ENCODE measurements at regions not wholly inside any gene's neighbourhood (a gene's known extent, or its start where the extent isn't known, plus 50 kb on each side); places are given as distances from the start of the nearest gene placed in this dataset.

DNA sequence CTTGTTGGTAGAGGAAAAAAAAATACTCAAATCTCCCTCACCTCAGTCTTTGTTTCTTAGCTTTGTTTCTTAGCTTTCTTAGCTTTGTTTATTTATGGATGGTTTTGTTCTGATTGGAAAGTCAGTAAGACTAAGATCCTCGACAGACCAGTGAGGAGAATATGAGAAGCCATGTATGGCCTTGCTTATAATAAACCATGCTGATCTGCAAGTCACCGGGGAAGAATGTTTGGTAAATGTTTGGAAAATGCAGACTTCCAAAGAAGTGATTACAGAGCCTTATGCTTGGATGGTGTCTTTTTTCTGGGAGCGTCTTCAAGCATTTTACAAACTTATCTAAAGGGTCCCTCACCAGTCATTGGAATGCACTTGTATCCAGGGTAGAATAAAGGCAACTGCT is 90.1 kb upstream of the NOCT start:
- no peak for DNase-seq (ENCODE audit: low read depth in 2 of 2)

DNA sequence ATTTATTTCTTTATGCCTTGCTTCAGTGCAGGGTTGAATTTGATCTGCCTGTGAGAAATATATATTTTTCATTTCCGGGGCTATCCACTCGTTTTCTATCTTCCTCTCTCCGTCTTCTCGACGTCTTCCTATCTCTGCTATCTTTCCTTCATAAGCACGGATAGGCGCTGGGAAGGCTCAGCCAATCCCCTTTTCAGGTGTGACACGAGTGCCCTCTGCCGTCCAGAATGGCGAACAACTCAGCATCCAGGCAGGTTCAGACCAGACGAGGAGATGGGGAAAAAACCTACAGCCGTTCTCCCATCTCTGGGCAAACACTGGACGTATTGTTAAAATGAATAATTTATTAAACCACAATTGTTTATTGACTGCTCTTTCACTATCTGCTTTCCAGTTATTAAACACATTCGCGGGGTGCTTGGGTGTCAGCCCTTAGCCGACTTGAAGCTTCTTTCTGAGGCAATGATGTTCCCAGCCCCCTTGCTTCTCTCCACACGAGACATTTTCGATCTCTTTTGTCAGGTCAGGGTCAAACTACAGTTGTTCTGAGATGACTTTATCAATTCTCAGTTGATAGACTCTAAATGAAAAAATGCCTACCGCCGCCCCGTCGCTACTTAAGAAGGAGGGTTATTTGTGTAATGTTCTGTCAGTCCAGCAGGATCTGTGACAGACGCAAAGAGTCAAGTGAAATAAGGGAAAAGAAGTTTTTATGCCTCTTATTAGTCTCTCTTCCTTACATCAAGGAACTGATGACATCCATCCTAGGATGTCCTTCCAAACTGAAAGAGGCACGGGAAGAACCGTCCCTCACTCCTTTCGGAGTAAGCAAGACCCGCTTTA is 96.3 kb upstream of the NOCT start:
- DNase-seq (ENCODE audit: low read depth in 2 of 2) = no peak

DNA sequence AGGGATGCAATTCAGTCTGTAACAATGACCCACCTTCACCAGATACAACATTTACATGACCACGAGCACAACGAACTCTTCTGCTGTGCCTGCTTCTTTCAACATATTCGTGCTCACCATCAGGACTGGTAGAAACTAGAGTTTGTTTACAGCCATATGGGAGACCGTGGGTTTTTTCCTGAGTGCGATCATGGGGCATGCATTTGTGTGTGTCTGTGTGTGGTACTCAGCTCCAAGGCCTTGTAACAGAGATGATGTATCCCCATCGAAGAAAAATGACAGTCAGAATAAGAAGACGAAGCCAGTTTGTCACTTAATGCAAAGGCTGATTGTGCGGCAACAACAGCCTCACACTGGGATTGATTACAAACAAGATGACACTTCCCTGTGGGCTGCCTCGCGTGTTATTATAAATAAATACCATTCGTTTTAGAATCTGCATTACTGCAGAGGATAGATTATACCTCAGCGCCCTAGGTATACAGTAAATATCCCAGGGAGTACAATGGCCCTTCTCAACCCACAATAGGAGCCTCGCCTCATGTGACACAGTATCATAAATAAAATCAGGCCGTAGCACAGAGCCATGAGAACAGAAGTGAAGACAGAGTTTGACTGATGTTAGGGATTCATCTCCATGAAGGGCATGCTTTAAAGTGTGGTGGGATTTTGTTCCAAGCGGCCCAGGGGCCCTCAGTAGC is 97.3 kb upstream of the NOCT start:
- no peak for DNase-seq (ENCODE audit: low read depth in 2 of 2)

DNA sequence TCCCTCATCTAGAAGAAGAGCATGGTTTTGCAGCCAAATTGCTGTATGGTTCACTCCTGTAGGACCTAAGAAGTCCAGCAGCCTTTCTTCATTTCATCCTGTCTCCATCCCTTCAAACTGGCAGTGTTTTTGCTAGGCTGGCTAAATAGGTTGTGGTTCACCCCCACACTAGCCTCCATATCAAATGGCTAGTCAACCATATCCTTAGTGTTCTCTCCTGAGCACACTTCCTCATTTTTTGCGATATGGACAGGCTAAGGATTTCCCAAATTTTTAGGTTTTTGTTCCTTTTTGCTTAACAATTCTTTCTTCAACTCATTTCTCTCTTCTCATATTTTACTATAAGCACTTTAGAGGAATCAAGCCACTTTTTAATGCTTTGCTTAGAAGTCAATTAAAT is 98.8 kb upstream of the NOCT start:
- no peak for DNase-seq (ENCODE audit: low read depth in 2 of 2)

DNA sequence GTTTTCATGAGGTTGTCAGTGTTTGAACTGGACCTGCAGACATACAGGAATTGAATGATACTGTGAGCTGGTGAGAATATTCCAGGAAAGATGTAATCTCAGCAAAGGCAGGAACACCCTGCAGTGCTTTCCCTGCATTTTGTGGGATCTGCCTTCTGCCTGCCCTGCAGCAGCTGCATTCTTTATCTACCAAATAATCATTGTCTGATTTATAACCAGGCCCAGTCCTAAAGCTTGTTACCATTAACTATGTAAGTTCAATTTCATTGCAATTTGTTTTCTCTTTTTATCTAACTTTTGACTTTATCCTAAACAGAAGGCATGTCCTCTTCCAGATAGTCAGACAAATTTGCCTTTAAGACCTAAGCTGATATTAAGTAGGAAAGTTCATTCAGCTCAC is 99.8 kb upstream of the NOCT start:
- no peak for DNase-seq (ENCODE audit: low read depth in 2 of 2)

GRCh38 chr4:138912704-138913340 is 102.8 kb upstream of the NOCT start:
- DNase-seq (ENCODE audit: low read depth in 2 of 2) = no peak

GRCh38 chr4:138911909-138912703 is 103.5 kb upstream of the NOCT start:
- DNase-seq (ENCODE audit: low read depth in 2 of 2) = no peak

- no peak for DNase-seq (ENCODE audit: low read depth in 2 of 2)
Measured at GRCh38 chr4:138910914-138911336, 104.7 kb upstream of the NOCT start.

- DNase-seq (ENCODE audit: low read depth in 2 of 2) = no peak
Measured at GRCh38 chr4:138910195-138910913, 105.2 kb upstream of the NOCT start.

GRCh38 chr4:138909587-138909986 is 106.0 kb upstream of the NOCT start:
- DNase-seq (ENCODE audit: low read depth in 2 of 2) = no peak

GRCh38 chr4:138908134-138908533 is 107.4 kb upstream of the NOCT start:
- DNase-seq (ENCODE audit: low read depth in 2 of 2) = no peak

- DNase-seq (ENCODE audit: low read depth in 2 of 2) = no peak
Measured at GRCh38 chr4:138907174-138907573, 108.4 kb upstream of the NOCT start.

DNA sequence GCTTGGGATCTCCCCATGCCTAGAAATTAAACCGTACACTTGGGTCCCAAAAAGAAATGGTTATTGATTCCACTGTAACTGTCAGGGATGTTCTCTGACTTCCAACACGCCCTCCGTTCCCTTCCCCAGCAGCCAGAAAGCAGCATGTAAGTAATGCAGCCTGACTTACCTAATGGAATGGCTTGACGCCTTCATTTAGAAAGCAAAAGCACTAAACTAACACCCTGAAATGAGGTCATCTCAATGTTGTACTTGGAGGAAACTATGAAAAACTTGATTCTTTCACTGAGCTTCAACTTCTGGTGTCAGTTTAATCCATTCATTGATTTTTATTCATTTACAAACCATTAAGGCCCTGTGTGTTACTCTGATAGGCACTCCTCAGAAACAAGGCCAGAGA is 110.8 kb upstream of the NOCT start:
- DNase-seq (ENCODE audit: low read depth in 2 of 2) = no peak

GRCh38 chr4:138903185-138903584 is 112.4 kb upstream of the NOCT start:
- no peak for DNase-seq (ENCODE audit: low read depth in 2 of 2)

- no peak for DNase-seq (ENCODE audit: low read depth in 2 of 2)
Measured at GRCh38 chr4:138902705-138903104, 112.9 kb upstream of the NOCT start.

GRCh38 chr4:138901177-138901576 is 114.4 kb upstream of the NOCT start:
- DNase-seq (ENCODE audit: low read depth in 2 of 2) = no peak

DNA sequence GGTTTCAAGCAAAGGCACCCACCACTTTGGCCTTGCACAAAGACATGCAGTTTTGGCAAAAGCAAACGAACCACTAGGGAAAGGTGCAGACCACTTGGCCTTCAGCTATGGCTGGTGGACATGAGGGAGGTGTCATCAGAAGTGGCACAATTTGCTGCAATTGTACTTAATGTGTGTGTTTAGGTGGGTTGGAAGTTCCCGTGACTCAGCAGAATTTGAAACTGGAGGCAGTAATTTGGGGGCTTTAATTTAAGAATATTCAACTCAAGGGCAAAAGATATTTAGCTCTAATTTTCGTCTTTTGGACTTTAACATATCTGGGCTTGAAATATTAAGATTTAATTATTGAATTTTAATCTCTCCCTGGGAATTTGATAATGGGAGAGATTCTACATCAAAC is 115.6 kb upstream of the NOCT start:
- no peak for DNase-seq (ENCODE audit: low read depth in 2 of 2)

- no peak for DNase-seq (ENCODE audit: low read depth in 2 of 2)
Measured at GRCh38 chr4:138898282-138898681, 117.3 kb upstream of the NOCT start.

DNA sequence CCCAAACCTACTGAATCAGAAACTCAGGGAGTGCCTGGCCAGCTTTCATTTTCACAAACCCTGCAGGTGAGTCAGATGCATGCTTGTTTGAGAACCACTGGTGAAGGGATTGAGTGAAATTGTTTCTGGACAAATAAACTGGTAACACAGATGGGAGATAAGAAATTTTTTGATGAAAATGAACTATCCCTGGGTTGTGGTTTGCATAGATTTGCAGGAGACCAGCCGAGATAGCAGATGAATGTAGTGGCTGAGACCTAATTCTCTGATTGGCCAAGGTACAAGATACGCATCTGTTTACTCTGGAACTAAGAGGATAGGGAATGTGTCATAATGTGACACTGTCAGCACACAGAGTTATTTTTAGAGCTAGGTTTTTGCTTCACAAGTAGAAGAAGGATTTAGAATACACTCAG is 117.8 kb upstream of the NOCT start:
- no peak for DNase-seq (ENCODE audit: low read depth in 2 of 2)

DNA sequence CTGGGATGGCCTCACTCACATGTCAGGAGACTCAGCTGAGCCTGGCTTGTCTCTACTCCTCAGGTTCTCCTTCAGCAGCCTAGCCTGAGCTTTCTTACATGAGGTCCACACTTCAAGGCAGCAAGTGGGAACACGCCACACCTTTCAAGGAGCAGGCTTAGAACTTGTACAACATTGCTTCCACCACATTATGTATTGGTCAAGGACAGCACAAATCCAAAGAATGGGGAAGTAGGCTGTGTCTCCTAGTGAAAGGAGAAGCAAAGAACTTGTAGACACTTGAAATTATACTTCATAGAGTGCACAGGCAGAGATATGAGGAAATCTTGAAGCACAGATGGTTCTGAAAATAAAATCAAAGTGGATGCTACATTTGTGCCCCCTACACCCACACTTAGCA is 120.9 kb upstream of the NOCT start:
- no peak for DNase-seq (ENCODE audit: low read depth in 2 of 2)

GRCh38 chr4:138894011-138894410 is 121.6 kb upstream of the NOCT start:
- no peak for DNase-seq (ENCODE audit: low read depth in 2 of 2)

Data from stimulated activated CD4-positive, alpha-beta T cell treated with anti-CD3 and anti-CD28 coated beads, Interleukin-1b, Interleukin-23, amount 100 ng/mL, for 1 hour (primary cell).